ENCODE measurements at regions not wholly inside any gene's neighbourhood (a gene's known extent, or its start where the extent isn't known, plus 50 kb on each side); places are given as distances from the start of the nearest gene placed in this dataset.

GRCh38 chr17:79518585-79519523, 92.0 kb downstream of the RBFOX3 start:
- TF ChIP-seq MAZ (IDR thresholded peaks at IDR 0.05; ENCODE audit: borderline replicate concordance, low read depth, low read length), result no peak
- no peak for TF ChIP-seq MAZ (CRISPR knock-in tag; IDR thresholded peaks at IDR 0.05; ENCODE audit: low read depth)
- no peak for TF ChIP-seq SP4 (CRISPR knock-in tag; IDR thresholded peaks at IDR 0.05)
- TF ChIP-seq MXI1 (IDR thresholded peaks at IDR 0.05; ENCODE audit: borderline replicate concordance, low read depth, low read length), result no peak
- no peak for TF ChIP-seq ZNF121 (CRISPR knock-in tag; IDR thresholded peaks at IDR 0.05)
- no peak for TF ChIP-seq ZFP62 (CRISPR knock-in tag; IDR thresholded peaks at IDR 0.05)
- TF ChIP-seq BRF2 (CRISPR knock-in tag; IDR thresholded peaks at IDR 0.05), result no peak
- no peak for TF ChIP-seq ASH2L (IDR thresholded peaks at IDR 0.05; ENCODE audit: insufficient read length, low read depth, low read length)
- TF ChIP-seq CREB1 (IDR thresholded peaks at IDR 0.05), result no peak
- no peak for TF ChIP-seq CREB1 (CRISPR knock-in tag; IDR thresholded peaks at IDR 0.05)
- TF ChIP-seq BHLHE40 (IDR thresholded peaks at IDR 0.05; ENCODE audit: low read length), result no peak
- TF ChIP-seq POLR2A (IDR thresholded peaks at IDR 0.05; ENCODE audit: insufficient read depth in 1 of 2, low read depth in 2 of 2, low read length in 2 of 2), result no peak
- TF ChIP-seq NFKB2 (CRISPR knock-in tag; IDR thresholded peaks at IDR 0.05; ENCODE audit: borderline replicate concordance), result no peak
- no peak for TF ChIP-seq CTCF (CRISPR knock-in tag; IDR thresholded peaks at IDR 0.05)
- no peak for TF ChIP-seq ZBTB42 (CRISPR knock-in tag; IDR thresholded peaks at IDR 0.05)
- TF ChIP-seq ZNF101 (CRISPR knock-in tag; IDR thresholded peaks at IDR 0.05; ENCODE audit: borderline replicate concordance, low read depth), result no peak

Measured in HepG2 (cell line).